Ishikawa (cell line): ENCODE measurements at regions not wholly inside any gene's neighbourhood (a gene's known extent, or its start where the extent isn't known, plus 50 kb on each side); places are given as distances from the start of the nearest gene placed in this dataset.

Experiments
- CEBPB ChIP-seq: IDR thresholded peaks from 2 replicates; pipeline ENCODE4 v1.6.1; 2012
- CREB1 ChIP-seq: IDR thresholded peaks from 2 replicates; pipeline ENCODE4 v1.6.1; 2012; ENCODE audit warnings: low read depth
- EGR1 ChIP-seq: IDR thresholded peaks from 2 replicates; pipeline ENCODE4 v1.6.1; 2012
- EP300 ChIP-seq: IDR thresholded peaks from 2 replicates; pipeline ENCODE4 v1.6.1; 2012; ENCODE audit warnings: borderline replicate concordance
- FOXM1 ChIP-seq: IDR thresholded peaks from 2 replicates; pipeline ENCODE4 v1.6.1; 2012; ENCODE audit warnings: low read depth, borderline replicate concordance
- MAX ChIP-seq: IDR thresholded peaks from 2 replicates; pipeline ENCODE4 v1.6.1; 2012
- NFIC ChIP-seq: IDR thresholded peaks from 2 replicates; pipeline ENCODE4 v1.6.1; 2012
- RAD21 ChIP-seq: IDR thresholded peaks from 2 replicates; pipeline ENCODE4 v1.6.1; 2012; ENCODE audit warnings: low read depth
- REST ChIP-seq: IDR thresholded peaks from 2 replicates; pipeline ENCODE4 v1.6.1; 2012; ENCODE audit warnings: low read depth, mild to moderate bottlenecking
- TAF1 ChIP-seq: IDR thresholded peaks from 2 replicates; pipeline ENCODE4 v1.6.1; 2012; ENCODE audit warnings: low read depth, mild to moderate bottlenecking
- TCF12 ChIP-seq: IDR thresholded peaks from 2 replicates; pipeline ENCODE4 v1.6.1; 2012; ENCODE audit warnings: low read depth
- TEAD4 ChIP-seq: IDR thresholded peaks from 2 replicates; pipeline ENCODE4 v1.6.1; 2012
- YY1 ChIP-seq: IDR thresholded peaks from 2 replicates; pipeline ENCODE4 v1.6.1; 2012; ENCODE audit warnings: low read depth
- ZBTB7A ChIP-seq: IDR thresholded peaks from 2 replicates; pipeline ENCODE4 v1.6.1; 2012; ENCODE audit warnings: low read depth
- TF ChIP-seq, protein P1 (sequence below): IDR thresholded peaks from 2 replicates; pipeline ENCODE4 v1.6.1; 2012

DNA sequence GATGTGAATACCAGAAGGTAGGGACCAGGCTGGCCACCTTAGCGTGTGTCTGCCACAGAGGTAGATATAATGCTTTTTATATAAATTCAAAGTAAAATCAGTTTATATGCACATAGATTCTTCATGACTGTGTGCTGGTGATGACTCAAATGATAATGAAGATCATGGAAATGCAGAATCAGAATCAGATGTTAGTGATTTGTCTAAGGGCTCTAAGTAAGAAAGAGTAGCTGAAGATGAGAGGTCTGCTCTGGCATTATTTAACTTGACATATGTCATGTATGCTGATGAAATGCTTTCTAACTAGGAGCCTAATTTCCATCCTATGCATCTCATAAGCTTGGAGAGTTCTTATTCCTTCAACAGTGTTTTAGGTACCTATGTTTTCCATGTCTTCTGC lies 50.3 kb upstream of the DPH6 start:
- no peak for TF ChIP-seq NFIC
- TF ChIP-seq RAD21: no peak
- no peak for TF ChIP-seq REST
- no peak for TF ChIP-seq TEAD4
- TF ChIP-seq, protein P1, sequence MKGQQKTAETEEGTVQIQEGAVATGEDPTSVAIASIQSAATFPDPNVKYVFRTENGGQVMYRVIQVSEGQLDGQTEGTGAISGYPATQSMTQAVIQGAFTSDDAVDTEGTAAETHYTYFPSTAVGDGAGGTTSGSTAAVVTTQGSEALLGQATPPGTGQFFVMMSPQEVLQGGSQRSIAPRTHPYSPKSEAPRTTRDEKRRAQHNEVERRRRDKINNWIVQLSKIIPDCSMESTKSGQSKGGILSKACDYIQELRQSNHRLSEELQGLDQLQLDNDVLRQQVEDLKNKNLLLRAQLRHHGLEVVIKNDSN: no peak
- TF ChIP-seq CEBPB: no peak
- no peak for TF ChIP-seq FOXM1
- TF ChIP-seq EP300: no peak
- no peak for TF ChIP-seq CREB1
- TF ChIP-seq EGR1: no peak
- TF ChIP-seq YY1: no peak
- no peak for TF ChIP-seq TCF12
- TF ChIP-seq MAX: no peak
- TF ChIP-seq TAF1: no peak
- TF ChIP-seq ZBTB7A: no peak

- TF ChIP-seq EGR1 (no peak), RAD21 (no peak)
Measured at GRCh38 chr15:35602836-35603235, 56.9 kb upstream of the DPH6 start.

GRCh38 chr15:35603301-35603700 lies 57.3 kb upstream of the DPH6 start:
- TF ChIP-seq NFIC: no peak

DNA sequence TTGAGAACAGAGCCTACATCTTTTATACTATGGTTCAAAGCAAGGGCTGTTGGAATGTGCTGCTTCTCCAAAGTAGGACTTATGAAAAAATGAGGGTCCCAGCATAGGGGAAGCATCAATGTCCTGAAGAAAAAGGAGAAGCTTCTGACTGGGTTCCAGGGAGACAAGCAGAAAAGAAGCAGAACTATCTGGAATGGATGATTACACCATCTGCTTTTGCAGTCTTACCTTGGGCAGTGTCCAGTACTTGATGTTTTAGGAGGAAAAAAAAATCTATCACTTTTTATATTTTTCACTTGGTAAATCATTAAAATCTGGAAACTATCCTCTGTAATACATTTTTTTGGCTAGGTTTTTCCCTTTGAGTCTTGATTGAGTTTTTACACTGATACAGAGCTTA lies 57.9 kb upstream of the DPH6 start:
- TF ChIP-seq CREB1: no peak
- no peak for TF ChIP-seq ZBTB7A
- TF ChIP-seq CEBPB: no peak
- no peak for TF ChIP-seq NFIC
- TF ChIP-seq YY1: no peak
- no peak for TF ChIP-seq REST
- TF ChIP-seq TAF1: no peak
- no peak for TF ChIP-seq RAD21
- TF ChIP-seq MAX: no peak

GRCh38 chr15:35605764-35606449 lies 59.9 kb upstream of the DPH6 start:
- TF ChIP-seq, protein P1: no peak
- TF ChIP-seq NFIC: no peak
- TF ChIP-seq FOXM1: no peak
- TF ChIP-seq CEBPB: no peak
- TF ChIP-seq RAD21: no peak
- no peak for TF ChIP-seq EP300
- no peak for TF ChIP-seq MAX
- no peak for TF ChIP-seq TCF12

DNA sequence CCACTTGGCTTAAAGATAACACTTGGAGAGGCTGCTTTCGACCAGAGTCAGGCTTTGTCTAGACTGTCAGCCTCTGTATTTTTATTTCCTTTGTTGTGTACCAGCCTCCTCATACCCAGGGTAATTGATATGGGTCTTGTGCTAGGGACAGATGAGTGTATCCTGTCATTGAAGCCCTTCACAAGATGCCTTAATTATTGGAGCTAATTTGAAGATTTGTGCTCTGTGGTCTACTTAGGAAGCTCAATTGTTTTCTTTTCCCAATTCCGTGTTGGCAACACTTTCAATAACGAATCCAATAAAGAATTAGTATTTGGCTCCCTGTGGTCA lies 60.5 kb upstream of the DPH6 start:
- TF ChIP-seq FOXM1 (no peak), MAX (no peak), NFIC (no peak), TAF1 (no peak), TCF12 (no peak), EP300 (no peak), CREB1 (no peak), REST (no peak), TEAD4 (no peak), CEBPB (no peak), ZBTB7A (no peak)
- TF ChIP-seq, protein P1: no peak
